CMK (cell line): ENCODE measurements at regions not wholly inside any gene's neighbourhood (a gene's known extent, or its start where the extent isn't known, plus 50 kb on each side); places are given as distances from the start of the nearest gene placed in this dataset.
"Not testable (repeated sequence)": the region's sequence is repeated elsewhere in the genome, so short reads cannot be mapped to it uniquely, and the experiment has no call there.

ENCODE experiments used
- DNase-seq: peaks from one replicate; pipeline ENCODE4 v3.0.0-alpha.2; 2010; ENCODE audit warnings: low read depth

- DNase-seq: not testable (repeated sequence)
Observed at GRCh38 chr5:101040002-101040401, 136.9 kb upstream of the ST8SIA4 start.

GRCh38 chr5:101036778-101037177, 133.7 kb upstream of the ST8SIA4 start:
- DNase-seq: no peak

- no peak for DNase-seq
Observed at GRCh38 chr5:101035425-101035824, 132.3 kb upstream of the ST8SIA4 start.

GRCh38 chr5:101024299-101024698, 121.2 kb upstream of the ST8SIA4 start:
- no peak for DNase-seq

- no peak for DNase-seq
Observed at GRCh38 chr5:101018299-101018698, 115.2 kb upstream of the ST8SIA4 start.

- no peak for DNase-seq
Observed at GRCh38 chr5:101012880-101013279, 109.8 kb upstream of the ST8SIA4 start.

GRCh38 chr5:101009758-101010519, 106.9 kb upstream of the ST8SIA4 start:
- DNase-seq: no peak

GRCh38 chr5:100992354-100992753, 89.3 kb upstream of the ST8SIA4 start:
- no peak for DNase-seq

GRCh38 chr5:100983601-100984000, 80.5 kb upstream of the ST8SIA4 start:
- DNase-seq: not testable (repeated sequence)

GRCh38 chr5:100974082-100974481, 71.0 kb upstream of the ST8SIA4 start:
- no peak for DNase-seq

- no peak for DNase-seq
Observed at GRCh38 chr5:100970646-100971255, 67.7 kb upstream of the ST8SIA4 start.

GRCh38 chr5:100965291-100965690, 62.2 kb upstream of the ST8SIA4 start:
- DNase-seq: no peak
